Mammary epithelial cell (primary cell): ENCODE measurements at regions not wholly inside any gene's neighbourhood (a gene's known extent, or its start where the extent isn't known, plus 50 kb on each side); places are given as distances from the start of the nearest gene placed in this dataset.

Source experiments
- EZH2 ChIP-seq: IDR thresholded peaks from 2 replicates; pipeline ENCODE4 v1.6.1; 2012; ENCODE audit warnings: low read length, inconsistent platforms, borderline replicate concordance
- TF ChIP-seq, protein P1 (sequence below), 2 donors: IDR thresholded peaks in 1 of 2; conservative IDR thresholded peaks in 1 of 2; 2 replicates each; pipeline ENCODE4 v1.5.1; 2011 to 2012; ENCODE audit warnings: inconsistent platforms in 2 of 2, low read length in 2 of 2, mild to moderate bottlenecking in 2 of 2, control low read depth in 1 of 2, low read depth in 1 of 2; ENCODE audit not compliant: insufficient read depth in 1 of 2; ENCODE audit errors: extremely low read depth in 1 of 2

GRCh38 chr18:56377231-56377630 is 261.2 kb downstream of the TXNL1 start:
- TF ChIP-seq, protein P1, sequence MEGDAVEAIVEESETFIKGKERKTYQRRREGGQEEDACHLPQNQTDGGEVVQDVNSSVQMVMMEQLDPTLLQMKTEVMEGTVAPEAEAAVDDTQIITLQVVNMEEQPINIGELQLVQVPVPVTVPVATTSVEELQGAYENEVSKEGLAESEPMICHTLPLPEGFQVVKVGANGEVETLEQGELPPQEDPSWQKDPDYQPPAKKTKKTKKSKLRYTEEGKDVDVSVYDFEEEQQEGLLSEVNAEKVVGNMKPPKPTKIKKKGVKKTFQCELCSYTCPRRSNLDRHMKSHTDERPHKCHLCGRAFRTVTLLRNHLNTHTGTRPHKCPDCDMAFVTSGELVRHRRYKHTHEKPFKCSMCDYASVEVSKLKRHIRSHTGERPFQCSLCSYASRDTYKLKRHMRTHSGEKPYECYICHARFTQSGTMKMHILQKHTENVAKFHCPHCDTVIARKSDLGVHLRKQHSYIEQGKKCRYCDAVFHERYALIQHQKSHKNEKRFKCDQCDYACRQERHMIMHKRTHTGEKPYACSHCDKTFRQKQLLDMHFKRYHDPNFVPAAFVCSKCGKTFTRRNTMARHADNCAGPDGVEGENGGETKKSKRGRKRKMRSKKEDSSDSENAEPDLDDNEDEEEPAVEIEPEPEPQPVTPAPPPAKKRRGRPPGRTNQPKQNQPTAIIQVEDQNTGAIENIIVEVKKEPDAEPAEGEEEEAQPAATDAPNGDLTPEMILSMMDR (conservative IDR thresholded peaks at IDR 0.05 in 1 of 2, IDR thresholded peaks at IDR 0.05 in 1 of 2; ENCODE audit: extremely low read depth in 1 of 2, insufficient read depth in 1 of 2, low read depth in 1 of 2, low read length in 2 of 2), result no peak
- no peak for TF ChIP-seq EZH2
